Ishikawa (cell line): ENCODE measurements at regions not wholly inside any gene's neighbourhood (a gene's known extent, or its start where the extent isn't known, plus 50 kb on each side); places are given as distances from the start of the nearest gene placed in this dataset.

Source experiments
- CEBPB ChIP-seq: IDR thresholded peaks from 2 replicates; pipeline ENCODE4 v1.6.1; 2012
- EP300 ChIP-seq: IDR thresholded peaks from 2 replicates; pipeline ENCODE4 v1.6.1; 2012; ENCODE audit warnings: borderline replicate concordance
- FOXM1 ChIP-seq: IDR thresholded peaks from 2 replicates; pipeline ENCODE4 v1.6.1; 2012; ENCODE audit warnings: low read depth, borderline replicate concordance
- NFIC ChIP-seq: IDR thresholded peaks from 2 replicates; pipeline ENCODE4 v1.6.1; 2012
- RAD21 ChIP-seq: IDR thresholded peaks from 2 replicates; pipeline ENCODE4 v1.6.1; 2012; ENCODE audit warnings: low read depth
- REST ChIP-seq: IDR thresholded peaks from 2 replicates; pipeline ENCODE4 v1.6.1; 2012; ENCODE audit warnings: low read depth, mild to moderate bottlenecking
- TAF1 ChIP-seq: IDR thresholded peaks from 2 replicates; pipeline ENCODE4 v1.6.1; 2012; ENCODE audit warnings: low read depth, mild to moderate bottlenecking
- TEAD4 ChIP-seq: IDR thresholded peaks from 2 replicates; pipeline ENCODE4 v1.6.1; 2012
- YY1 ChIP-seq: IDR thresholded peaks from 2 replicates; pipeline ENCODE4 v1.6.1; 2012; ENCODE audit warnings: low read depth
- ZBTB7A ChIP-seq: IDR thresholded peaks from 2 replicates; pipeline ENCODE4 v1.6.1; 2012; ENCODE audit warnings: low read depth
- TF ChIP-seq, protein P1 (sequence below): IDR thresholded peaks from 2 replicates; pipeline ENCODE4 v1.6.1; 2012

GRCh38 chr4:19941434-19941833, 310.3 kb upstream of the SLIT2 start:
- no peak for TF ChIP-seq ZBTB7A
- TF ChIP-seq, protein P1, sequence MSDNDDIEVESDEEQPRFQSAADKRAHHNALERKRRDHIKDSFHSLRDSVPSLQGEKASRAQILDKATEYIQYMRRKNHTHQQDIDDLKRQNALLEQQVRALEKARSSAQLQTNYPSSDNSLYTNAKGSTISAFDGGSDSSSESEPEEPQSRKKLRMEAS = no peak
- no peak for TF ChIP-seq EP300
- no peak for TF ChIP-seq REST
- TF ChIP-seq TAF1 = no peak
- no peak for TF ChIP-seq TEAD4
- TF ChIP-seq YY1 = no peak
- TF ChIP-seq CEBPB = no peak
- TF ChIP-seq FOXM1 = no peak
- TF ChIP-seq RAD21 = no peak
- no peak for TF ChIP-seq NFIC
